Skeletal muscle tissue (tissue), 3 donors: ENCODE measurements at regions not wholly inside any gene's neighbourhood (a gene's known extent, or its start where the extent isn't known, plus 50 kb on each side); places are given as distances from the start of the nearest gene placed in this dataset.

Source experiments
- H3K27ac ChIP-seq: one replicate; pipeline ENCODE4 v1.7.0; 2013; ENCODE audit warnings: mild to moderate bottlenecking, low read depth, low read length, inconsistent platforms
- H3K27me3 ChIP-seq, 3 donors: one replicate each; pipeline ENCODE4 v1.7.0; 2013; ENCODE audit warnings: low read length in 3 of 3; ENCODE audit not compliant: control insufficient read depth in 3 of 3, insufficient read depth in 3 of 3
- H3K36me3 ChIP-seq, 3 donors: one replicate each; pipeline ENCODE4 v1.7.0; 2013; ENCODE audit warnings: low read length in 3 of 3; ENCODE audit not compliant: control insufficient read depth in 3 of 3, insufficient read depth in 3 of 3
- H3K4me1 ChIP-seq, 3 donors: one replicate each; pipeline ENCODE4 v1.7.0; 2013; ENCODE audit warnings: low read length in 3 of 3, mild to moderate bottlenecking in 3 of 3; ENCODE audit not compliant: control insufficient read depth in 3 of 3, insufficient read depth in 3 of 3
- H3K4me3 ChIP-seq, 3 donors: one replicate each; pipeline ENCODE4 v1.7.0; 2013; ENCODE audit warnings: low read length in 3 of 3
- H3K9ac ChIP-seq, 3 donors: one replicate each; pipeline ENCODE4 v1.7.0; 2013; ENCODE audit warnings: low read length in 3 of 3, mild to moderate bottlenecking in 3 of 3, moderate library complexity in 2 of 3, low read depth in 1 of 3
- H3K9me3 ChIP-seq, 3 donors: one replicate each; pipeline ENCODE4 v1.7.0; 2013; ENCODE audit warnings: low read length in 3 of 3; ENCODE audit not compliant: control insufficient read depth in 3 of 3
- donor health status: Osteomylitis.

DNA sequence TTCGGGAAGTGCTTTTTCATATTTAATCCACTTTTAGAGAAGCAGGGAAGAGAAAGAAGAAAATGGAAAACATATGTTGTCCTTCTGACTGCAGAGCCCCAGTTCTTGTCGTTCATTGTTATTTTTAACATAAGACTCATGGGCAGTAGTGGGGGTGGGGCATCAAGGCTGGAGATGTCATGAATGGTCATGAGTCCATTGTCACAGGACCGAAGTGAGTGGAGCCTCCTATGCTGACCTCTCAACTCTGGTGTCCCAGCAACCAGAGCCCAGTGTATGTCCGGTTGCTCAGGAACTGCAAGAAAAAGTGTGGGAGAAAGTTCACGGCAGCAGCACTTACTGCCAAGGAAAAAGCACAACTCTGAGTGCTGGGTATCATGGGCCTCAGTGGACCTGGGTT lies 108.6 kb downstream of the BANF2 start:
- H3K4me1 ChIP-seq = peaks cover 17 to 38% (median 21%) of the 10 kb centered on the region in 3 donors
- H3K4me3 ChIP-seq = no peak overlapping the region
- no peaks in the 10 kb centered on the region for H3K27me3 ChIP-seq
- H3K9ac ChIP-seq = no peak overlapping the region
- H3K36me3 ChIP-seq = no peaks in the 10 kb centered on the region
- H3K27ac ChIP-seq = peak overlapping the region; percentile 78
- no peaks in the 10 kb centered on the region for H3K9me3 ChIP-seq

DNA sequence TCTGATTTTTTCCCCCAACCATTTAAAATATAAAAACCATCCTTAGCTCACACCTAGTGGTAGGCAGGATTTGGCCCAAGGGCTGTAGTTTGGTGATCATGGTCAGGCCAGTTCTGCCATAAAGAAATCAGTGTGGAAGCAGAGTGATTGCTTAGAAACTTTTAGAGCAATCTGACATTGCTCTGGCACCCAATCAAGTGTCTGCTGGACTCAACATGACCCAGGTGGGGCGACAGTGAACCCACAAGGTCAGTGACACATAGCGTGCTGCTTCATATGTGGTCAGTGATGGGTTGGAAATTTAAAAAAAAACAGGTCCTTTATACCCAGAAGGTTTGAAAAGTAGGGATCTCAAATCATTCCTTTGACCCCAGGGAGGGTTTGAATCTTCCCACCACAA lies 107.9 kb downstream of the BANF2 start:
- Histone ChIP-seq H3K27me3 (no peaks in the 10 kb centered on the region), H3K9ac (no peak overlapping the region), H3K9me3 (no peaks in the 10 kb centered on the region), H3K27ac (peak overlapping the region; percentile 78), H3K4me1 (peaks cover 17 to 38% (median 21%) of the 10 kb centered on the region in 3 donors), H3K36me3 (no peaks in the 10 kb centered on the region), H3K4me3 (no peak overlapping the region)

DNA sequence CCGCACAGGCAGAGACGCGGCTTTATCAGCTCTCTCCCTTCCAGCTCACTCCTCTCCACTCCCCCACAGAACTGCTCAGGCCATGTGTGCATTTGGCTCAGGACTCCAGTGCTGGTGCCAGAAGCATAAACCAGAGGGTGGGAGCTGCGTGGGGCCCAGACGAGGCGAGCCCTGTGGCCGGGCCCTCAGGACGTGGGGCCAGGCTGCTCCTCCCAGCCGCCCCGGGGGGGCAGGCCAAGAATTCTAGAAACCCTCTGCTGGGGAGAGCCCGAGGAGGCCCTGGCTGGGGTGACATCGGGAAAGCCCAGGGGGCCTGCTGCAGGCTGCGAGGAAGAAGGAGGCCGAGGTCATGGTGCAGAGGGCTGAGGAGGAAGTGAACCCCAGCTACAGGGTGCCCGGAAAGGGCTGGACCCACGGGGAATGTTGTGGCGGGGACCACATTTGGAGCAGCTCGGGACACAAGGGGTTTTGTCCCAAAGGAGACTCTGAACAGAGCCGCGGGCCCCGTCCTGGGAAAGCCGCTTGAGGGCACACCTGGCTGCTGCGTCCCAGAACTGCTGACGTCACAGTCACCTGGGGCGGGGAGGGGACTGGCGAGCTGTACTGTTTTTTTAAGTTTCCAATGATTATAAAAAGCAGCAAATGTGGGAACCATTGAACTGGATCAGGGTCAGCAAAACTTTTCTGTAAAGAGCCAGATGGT lies 107.1 kb downstream of the BANF2 start:
- no peaks in the 10 kb centered on the region for H3K9me3 ChIP-seq
- peak overlapping the region; percentile 78 for H3K27ac ChIP-seq
- H3K4me1 ChIP-seq = peaks cover 17 to 38% (median 21%) of the 10 kb centered on the region in 3 donors
- H3K36me3 ChIP-seq = no peaks in the 10 kb centered on the region
- no peaks in the 10 kb centered on the region for H3K27me3 ChIP-seq
- H3K4me3 ChIP-seq = peak overlapping the region in 2 of 3 donors; percentile 33 to 41
- peak overlapping the region in 2 of 3 donors; percentile 1 to 45 for H3K9ac ChIP-seq

DNA sequence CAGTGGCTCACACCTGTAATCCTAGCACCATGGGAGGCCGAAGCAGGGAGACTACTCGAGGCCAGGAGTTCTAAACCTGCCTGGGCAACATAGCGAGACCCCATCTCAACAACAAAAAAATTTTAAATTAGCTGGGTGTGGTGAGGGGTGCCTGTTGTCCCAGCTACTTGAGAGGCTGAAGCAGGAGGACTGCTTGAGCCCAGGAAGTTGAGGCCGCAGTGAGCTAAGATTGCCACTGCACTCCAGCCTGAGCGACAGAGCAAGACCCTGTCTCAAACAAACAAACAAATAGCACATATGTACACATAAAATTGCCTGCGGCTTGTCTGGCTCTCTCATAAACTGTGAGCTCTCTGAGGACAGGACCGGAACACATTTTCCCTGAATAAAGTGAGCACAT lies 106.3 kb downstream of the BANF2 start:
- Histone ChIP-seq H3K36me3 (no peaks in the 10 kb centered on the region), H3K27me3 (no peaks in the 10 kb centered on the region), H3K9me3 (no peaks in the 10 kb centered on the region), H3K27ac (peak overlapping the region; percentile 78), H3K9ac (peak overlapping the region in 2 of 3 donors; percentile 1), H3K4me1 (peaks cover 17 to 38% (median 21%) of the 10 kb centered on the region in 3 donors), H3K4me3 (peak overlapping the region in 1 of 3 donors; percentile 33)

DNA sequence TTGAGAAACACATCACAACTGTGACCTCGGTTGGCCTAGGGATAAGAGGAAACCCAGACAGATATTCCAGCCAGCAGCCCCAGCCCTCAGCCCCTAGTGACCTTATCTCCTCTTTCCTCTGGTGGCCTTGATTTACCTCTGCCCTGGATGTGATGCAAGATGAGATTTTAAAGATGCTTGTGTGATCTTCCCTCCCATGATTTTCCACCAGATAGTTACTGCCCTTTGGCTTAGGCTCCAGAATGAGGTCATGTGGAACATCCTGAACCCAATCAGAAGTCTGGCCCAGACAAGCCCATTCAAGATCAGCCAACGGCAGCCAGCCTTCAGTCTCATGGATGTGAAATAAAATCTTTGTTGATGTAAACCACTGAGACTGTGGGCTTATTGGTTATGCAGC lies 104.0 kb downstream of the BANF2 start:
- no peak overlapping the region for H3K9ac ChIP-seq
- no peaks in the 10 kb centered on the region for H3K27me3 ChIP-seq
- no peaks in the 10 kb centered on the region for H3K9me3 ChIP-seq
- H3K4me3 ChIP-seq = no peak overlapping the region
- H3K36me3 ChIP-seq = no peaks in the 10 kb centered on the region
- H3K4me1 ChIP-seq = peaks cover 14 to 29% (median 14%) of the 10 kb centered on the region in 3 donors
- H3K27ac ChIP-seq = peak overlapping the region; percentile 23

DNA sequence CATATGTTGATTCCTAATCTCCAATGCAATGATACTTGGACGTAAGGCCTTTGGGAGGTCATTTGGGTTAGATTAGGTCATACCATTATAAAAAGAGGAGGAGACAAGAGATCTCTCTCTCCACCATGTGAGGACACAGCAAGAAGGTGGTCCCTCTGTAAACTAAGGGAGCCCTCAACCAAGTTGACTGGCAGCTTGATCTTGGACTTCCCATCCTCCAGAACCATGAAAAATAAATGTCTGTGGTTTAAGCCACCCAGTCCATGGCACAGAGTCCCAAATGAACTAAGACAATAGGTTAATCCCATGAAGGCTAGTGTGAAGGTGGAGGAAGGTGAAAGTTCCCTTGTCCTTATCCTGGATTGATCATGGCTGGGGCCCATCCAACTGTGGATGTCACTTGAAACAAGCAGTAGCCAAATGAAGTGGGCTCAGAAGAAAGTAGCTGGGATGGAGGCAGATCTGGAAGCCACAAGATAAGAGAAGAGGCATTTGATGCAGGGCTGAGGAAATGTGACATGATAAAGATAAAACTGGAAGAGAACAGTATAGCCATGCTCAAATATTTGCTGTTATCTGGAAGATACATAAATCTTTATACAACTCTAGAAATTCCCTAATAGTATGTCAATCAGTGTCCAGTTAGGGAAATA lies 99.9 kb downstream of the BANF2 start:
- H3K36me3 ChIP-seq = no peaks in the 10 kb centered on the region
- no peak overlapping the region for H3K4me3 ChIP-seq
- H3K9ac ChIP-seq = no peak overlapping the region
- H3K27me3 ChIP-seq = no peaks in the 10 kb centered on the region
- no peak overlapping the region for H3K27ac ChIP-seq
- peaks cover 10 to 21% (median 14%) of the 10 kb centered on the region in 3 donors for H3K4me1 ChIP-seq
- H3K9me3 ChIP-seq = no peaks in the 10 kb centered on the region

DNA sequence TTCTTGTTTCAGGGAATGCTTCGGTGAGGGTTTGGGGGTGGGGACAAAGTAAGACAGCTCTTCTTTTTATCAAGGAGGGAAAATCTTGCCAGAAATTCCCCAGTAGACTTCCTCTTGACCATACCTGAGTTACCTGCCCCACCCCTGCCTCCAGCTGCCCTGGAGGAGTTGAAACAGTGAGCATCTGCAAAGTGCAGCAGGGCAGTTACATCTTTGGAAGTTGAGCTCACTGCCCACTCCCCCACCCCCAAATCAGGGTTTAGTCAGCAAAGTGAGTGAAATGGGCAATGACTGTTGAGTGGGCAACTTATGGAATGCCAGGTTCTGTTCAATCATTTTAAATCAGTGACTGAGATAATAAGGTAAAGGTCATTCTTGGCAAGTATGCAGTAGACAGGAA lies 98.8 kb downstream of the BANF2 start:
- Histone ChIP-seq H3K27ac (no peak overlapping the region), H3K27me3 (no peaks in the 10 kb centered on the region), H3K9me3 (no peaks in the 10 kb centered on the region), H3K36me3 (no peaks in the 10 kb centered on the region), H3K4me3 (no peak overlapping the region), H3K9ac (no peak overlapping the region), H3K4me1 (peaks cover 10 to 17% (median 14%) of the 10 kb centered on the region in 3 donors)

DNA sequence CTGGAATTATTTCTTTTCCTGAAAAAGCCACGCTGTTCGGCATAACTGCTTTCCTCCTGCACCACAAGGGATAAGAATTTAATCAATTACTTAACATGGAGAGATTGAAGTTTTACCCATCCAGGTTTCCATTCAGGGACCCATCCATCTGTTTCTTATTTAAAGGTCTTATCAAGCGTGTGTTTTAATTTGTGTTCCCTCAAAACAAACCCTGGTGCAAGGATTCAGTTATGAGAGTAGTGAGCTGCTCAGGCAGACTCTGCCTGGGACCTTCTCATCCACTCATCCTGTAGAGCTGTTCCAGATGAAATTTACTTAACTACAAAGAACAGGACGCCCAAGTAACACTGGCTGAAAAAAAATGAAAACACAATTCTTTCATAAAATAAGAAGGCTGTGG lies 97.8 kb downstream of the BANF2 start:
- H3K4me3 ChIP-seq = no peak overlapping the region
- H3K9me3 ChIP-seq = no peaks in the 10 kb centered on the region
- H3K27ac ChIP-seq = no peak overlapping the region
- peaks cover 10 to 17% (median 14%) of the 10 kb centered on the region in 3 donors for H3K4me1 ChIP-seq
- no peaks in the 10 kb centered on the region for H3K27me3 ChIP-seq
- H3K9ac ChIP-seq = no peak overlapping the region
- H3K36me3 ChIP-seq = no peaks in the 10 kb centered on the region

DNA sequence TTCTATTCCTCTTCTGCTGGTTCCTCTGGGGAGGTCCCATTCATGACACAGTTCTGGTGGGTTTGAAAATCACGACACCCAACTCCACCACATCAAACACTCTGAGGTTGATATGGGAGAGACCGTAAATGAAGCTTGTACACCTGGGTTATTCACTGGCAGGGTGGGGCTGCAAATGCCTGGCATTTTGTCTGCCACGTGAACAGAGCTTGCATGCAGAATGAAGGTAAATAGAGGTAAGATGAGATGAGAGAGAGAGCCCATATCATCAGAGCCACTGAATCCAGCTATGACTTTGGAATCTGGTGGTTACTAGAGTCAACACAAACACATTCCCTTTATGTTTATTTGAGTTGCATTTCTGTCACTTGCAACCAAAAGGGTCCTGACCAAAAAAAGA lies 97.4 kb downstream of the BANF2 start:
- Histone ChIP-seq H3K36me3 (no peaks in the 10 kb centered on the region), H3K4me3 (no peak overlapping the region), H3K27ac (no peak overlapping the region), H3K9me3 (no peaks in the 10 kb centered on the region), H3K9ac (no peak overlapping the region), H3K27me3 (no peaks in the 10 kb centered on the region), H3K4me1 (peaks cover 10 to 17% (median 14%) of the 10 kb centered on the region in 3 donors)

DNA sequence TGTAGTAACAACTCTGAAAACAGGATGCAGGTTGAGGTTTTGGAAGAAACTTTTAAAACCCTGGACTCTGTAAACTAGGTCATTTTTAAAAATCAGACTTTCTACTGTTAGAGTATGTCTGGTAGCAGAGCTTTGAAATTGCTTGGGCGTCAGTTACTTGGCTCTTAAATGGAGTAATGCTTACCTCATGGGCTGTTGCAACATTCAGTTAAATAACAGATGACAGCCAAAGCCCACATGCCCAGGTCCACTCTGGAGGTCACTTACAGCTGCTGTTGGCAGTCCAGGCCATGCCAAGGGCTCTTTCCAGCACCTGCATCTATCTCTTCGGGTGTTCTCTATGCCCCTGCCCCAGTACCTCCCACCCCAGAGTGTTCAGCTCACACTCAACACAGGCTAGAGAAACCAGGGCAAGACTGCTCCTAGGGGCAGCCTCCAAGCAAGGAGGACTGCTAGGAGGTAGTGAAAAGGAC lies 96.4 kb downstream of the BANF2 start:
- Histone ChIP-seq H3K4me3 (no peak overlapping the region), H3K9me3 (no peaks in the 10 kb centered on the region), H3K27ac (peak overlapping the region; percentile 79), H3K9ac (peak overlapping the region in 1 of 3 donors; percentile 26), H3K27me3 (no peaks in the 10 kb centered on the region), H3K36me3 (no peaks in the 10 kb centered on the region), H3K4me1 (peaks cover 10 to 17% (median 14%) of the 10 kb centered on the region in 3 donors)
